ENCODE measurements at regions not wholly inside any gene's neighbourhood (a gene's known extent, or its start where the extent isn't known, plus 50 kb on each side); places are given as distances from the start of the nearest gene placed in this dataset.

DNA sequence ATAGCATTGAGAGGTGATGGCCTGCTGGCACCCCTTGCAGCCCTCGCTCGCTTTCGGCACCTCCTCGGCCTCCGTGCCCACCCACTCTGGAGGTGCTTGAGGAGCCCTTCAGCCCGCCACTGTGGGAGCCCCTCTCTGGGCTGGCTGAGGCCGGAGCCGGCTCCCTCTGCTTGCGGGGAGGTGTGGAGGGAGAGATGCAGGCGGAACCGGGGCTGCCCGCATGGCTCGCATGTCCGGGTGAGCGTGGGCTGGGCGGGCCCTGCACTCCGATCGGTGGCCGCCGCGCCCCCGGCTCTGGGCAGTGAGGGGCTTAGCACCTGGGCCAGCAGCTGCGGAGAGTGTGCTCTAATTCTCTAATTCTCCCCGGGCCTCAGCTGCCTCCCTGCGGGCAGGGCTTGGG lies 101.1 kb downstream of the KIF4B start:
- TF ChIP-seq, protein P1, sequence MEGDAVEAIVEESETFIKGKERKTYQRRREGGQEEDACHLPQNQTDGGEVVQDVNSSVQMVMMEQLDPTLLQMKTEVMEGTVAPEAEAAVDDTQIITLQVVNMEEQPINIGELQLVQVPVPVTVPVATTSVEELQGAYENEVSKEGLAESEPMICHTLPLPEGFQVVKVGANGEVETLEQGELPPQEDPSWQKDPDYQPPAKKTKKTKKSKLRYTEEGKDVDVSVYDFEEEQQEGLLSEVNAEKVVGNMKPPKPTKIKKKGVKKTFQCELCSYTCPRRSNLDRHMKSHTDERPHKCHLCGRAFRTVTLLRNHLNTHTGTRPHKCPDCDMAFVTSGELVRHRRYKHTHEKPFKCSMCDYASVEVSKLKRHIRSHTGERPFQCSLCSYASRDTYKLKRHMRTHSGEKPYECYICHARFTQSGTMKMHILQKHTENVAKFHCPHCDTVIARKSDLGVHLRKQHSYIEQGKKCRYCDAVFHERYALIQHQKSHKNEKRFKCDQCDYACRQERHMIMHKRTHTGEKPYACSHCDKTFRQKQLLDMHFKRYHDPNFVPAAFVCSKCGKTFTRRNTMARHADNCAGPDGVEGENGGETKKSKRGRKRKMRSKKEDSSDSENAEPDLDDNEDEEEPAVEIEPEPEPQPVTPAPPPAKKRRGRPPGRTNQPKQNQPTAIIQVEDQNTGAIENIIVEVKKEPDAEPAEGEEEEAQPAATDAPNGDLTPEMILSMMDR (IDR thresholded peaks at IDR 0.05), result no peak
- no peak for TF ChIP-seq POLR2A (IDR thresholded peaks at IDR 0.05)
